Right forelimb (tissue), 1 donor: ENCODE measurements at regions not wholly inside any gene's neighbourhood (a gene's known extent, or its start where the extent isn't known, plus 50 kb on each side); places are given as distances from the start of the nearest gene placed in this dataset.

Experiments used
- DNase-seq: peaks from one replicate; pipeline ENCODE4 v3.0.0-alpha.2; 2018

- DNase-seq, result no peak
These were observed 65.7 kb upstream of the SYT6 start for GRCh38 chr1:114219172-114219868.

GRCh38 chr1:114218361-114219171 is 64.9 kb upstream of the SYT6 start:
- DNase-seq, result no peak

GRCh38 chr1:114216431-114217173 is 62.9 kb upstream of the SYT6 start:
- DNase-seq, result no peak

- no peak for DNase-seq
These were observed 61.8 kb upstream of the SYT6 start for GRCh38 chr1:114215436-114215835.

DNA sequence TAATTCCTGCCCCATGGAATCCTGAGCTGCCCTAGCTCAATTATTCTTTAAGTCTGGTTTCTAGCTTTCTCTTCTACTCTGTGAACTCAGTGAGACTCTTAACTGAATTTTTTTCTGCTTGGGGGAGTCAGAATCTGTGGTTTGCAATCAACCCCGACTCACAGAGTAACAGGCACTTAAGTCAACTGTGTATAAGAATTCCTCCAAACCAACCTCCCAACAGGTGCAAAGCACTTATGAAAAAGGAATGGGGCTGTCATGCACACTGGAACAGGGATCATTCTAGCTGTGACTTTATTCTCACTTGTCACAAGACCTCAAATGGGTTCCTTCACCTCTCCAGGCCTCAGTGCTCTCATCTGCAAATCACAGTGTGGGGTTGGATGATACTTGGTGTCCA is 60.3 kb upstream of the SYT6 start:
- no peak for DNase-seq

GRCh38 chr1:114209971-114210370 is 56.3 kb upstream of the SYT6 start:
- DNase-seq, result no peak

DNA sequence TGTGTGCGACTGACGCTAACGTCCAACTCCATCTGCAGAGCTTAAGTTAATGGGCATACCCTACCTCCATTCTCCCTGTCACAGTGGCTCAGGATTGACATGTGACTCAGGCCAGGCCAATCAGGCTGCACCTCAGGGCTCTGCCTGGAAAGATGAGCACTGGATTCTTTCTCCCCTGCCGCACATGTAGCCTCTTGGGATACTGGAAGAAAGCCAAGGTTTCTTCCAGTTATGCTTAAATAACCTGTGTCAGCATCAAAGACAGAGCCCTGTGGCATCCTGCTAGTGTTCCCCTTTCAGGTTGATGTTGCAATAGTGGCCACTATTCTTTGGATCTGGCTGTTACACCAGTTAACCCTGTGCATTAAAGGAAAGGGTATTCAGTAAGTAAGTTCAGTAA is 55.0 kb upstream of the SYT6 start:
- DNase-seq, result no peak

GRCh38 chr1:114208106-114208505 is 54.4 kb upstream of the SYT6 start:
- no peak for DNase-seq

DNA sequence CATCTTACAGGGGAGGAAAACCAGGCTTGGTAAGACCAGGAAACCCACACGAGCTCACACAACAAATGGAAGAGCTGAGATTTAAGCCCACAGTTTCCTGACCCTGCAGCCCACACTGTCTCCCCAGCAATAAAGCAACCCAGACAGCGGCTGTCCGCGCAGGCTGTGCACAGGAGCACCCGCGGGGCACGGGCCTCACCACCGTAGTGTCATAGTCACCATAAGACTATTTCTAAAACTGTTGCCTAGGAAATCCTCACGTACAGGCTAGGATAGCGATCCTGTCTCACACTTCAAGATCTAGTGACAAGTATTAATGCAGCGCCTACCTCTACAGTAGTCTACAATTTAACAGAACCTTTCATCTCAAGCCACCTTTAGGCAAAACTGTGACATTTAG is 54.0 kb upstream of the SYT6 start:
- DNase-seq, result no peak

GRCh38 chr1:114206392-114206791 is 52.7 kb upstream of the SYT6 start:
- no peak for DNase-seq

DNA sequence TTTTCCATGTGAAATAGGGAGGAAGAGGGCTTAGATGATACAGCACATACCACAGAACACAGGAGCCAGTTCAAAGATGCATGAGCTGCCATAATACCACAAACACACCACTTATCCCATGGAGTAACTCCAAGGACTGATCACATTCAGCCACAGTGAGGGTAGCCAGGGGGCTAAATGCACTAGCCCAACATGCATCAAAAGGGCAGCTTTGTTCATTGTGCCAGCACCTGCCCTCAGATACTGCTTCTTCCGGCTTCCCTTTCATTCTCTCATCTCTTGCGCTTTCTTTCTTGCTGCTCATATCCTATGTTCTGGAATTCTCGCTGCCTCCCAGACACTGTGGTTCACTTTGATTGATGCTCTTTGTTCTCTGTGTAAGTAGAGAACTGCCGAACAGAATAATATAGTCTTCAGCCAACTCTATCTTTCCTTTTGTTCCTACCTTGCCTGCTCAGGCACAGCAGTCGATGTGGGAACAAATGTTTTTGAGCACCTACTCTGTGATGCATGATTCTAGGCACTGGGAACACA is 50.0 kb upstream of the SYT6 start:
- DNase-seq, result no peak
